HG03442 (cell line): ENCODE measurements at regions not wholly inside any gene's neighbourhood (a gene's known extent, or its start where the extent isn't known, plus 50 kb on each side); places are given as distances from the start of the nearest gene placed in this dataset.
"Not testable (repeated sequence)": the region's sequence is repeated elsewhere in the genome, so short reads cannot be mapped to it uniquely, and the experiment has no call there.

Experiments used
- ATAC-seq: cut with Tn5 transposase; IDR thresholded peaks from one replicate; pipeline ENCODE4 v1.9.1; 2021; ENCODE audit warnings: mild to moderate bottlenecking, moderate library complexity; ENCODE audit not compliant: unreplicated experiment

- ATAC-seq = no peak
Observed at GRCh38 chr19:28359431-28360414, 853.2 kb downstream of the UQCRFS1 start.

GRCh38 chr19:28358633-28359032 is 854.3 kb downstream of the UQCRFS1 start:
- ATAC-seq = no peak

DNA sequence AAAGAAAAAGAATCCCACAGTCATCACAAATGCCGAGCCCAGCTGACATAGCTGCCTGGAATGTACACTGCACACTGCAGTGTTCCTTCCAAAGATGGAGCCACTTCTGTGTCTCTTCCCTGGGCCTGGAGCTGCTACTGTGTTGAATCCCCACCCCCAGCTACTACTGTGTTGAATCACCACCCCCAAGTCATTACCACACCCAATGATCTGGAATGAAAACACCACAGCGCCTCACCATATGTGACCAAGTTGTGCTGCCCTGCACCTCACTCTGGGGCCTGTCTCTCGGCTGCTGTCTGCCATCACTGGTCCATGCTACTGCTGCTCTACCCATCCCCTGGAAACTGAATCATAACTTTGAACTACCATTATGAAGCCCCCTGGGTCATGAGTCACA is 861.2 kb downstream of the UQCRFS1 start:
- ATAC-seq = no peak

GRCh38 chr19:28351321-28351720 is 861.6 kb downstream of the UQCRFS1 start:
- ATAC-seq = not testable (repeated sequence)

DNA sequence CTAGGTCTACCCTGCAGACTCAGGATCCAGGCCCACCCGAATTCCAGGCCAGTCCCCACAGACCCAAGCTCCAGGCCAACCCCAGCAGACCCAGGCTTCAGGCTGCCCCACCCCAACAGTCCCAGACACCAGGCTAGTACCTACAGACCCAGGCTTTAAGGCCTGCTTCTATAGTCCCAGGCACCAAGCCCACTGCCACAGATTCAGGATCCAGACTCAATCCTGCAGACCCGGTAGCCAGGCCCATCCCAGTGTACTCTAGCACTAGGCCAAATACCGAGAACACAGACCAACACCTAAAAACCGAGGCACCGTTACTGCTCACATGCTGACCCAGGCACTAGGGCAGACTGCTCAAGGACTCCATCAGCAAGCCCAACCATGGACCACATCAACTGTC is 862.3 kb downstream of the UQCRFS1 start:
- ATAC-seq = no peak

GRCh38 chr19:28350037-28350436 is 862.9 kb downstream of the UQCRFS1 start:
- ATAC-seq = no peak

GRCh38 chr19:28349604-28350003 is 863.3 kb downstream of the UQCRFS1 start:
- ATAC-seq = no peak

GRCh38 chr19:28345811-28346210 is 867.1 kb downstream of the UQCRFS1 start:
- no peak for ATAC-seq

DNA sequence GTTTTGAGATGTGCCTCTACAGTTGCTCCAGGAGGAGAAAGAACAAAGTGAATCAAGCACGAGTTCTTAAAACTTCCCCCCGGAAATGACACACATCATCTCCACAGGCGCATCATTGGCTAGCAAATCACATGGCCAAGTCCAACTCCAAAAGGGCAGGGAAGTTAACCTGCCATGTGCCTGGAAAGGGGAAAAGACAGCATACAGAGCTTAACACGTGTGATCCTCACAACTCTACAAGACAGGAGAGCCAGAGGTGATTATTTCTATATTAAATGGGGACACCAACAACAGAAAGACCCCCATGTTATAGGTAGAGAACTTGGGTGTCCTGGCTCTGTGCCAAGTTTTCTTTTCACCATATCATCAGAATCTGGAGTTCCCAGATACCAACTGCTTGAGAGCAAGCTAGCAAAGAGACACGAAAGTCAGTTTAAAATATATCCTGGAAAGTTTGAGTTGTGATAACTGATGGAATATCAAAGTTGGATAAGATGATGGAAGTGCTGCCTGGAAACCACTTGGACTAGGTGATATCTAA is 871.1 kb downstream of the UQCRFS1 start:
- no peak for ATAC-seq

- ATAC-seq = no peak
Observed at GRCh38 chr19:28334419-28334818, 878.5 kb downstream of the UQCRFS1 start.

DNA sequence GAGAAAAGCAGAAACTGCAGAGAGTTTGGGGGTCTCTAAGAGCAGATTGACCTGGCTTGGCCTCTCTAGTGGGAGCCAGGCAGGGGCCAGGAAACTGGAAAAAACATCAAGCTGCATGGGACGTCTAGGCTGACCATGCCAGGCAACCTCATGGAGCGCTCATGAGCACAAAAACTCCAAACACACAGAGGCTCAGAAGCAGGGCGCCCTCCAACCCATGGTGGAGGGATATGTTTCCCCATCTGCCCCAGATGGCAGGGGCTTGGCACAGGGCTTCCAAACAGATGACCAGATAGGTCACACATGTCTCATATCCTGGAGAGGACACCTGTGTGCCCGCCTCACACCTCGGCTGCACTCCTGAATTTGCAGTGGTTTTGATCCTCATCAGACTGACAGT is 879.0 kb downstream of the UQCRFS1 start:
- ATAC-seq = no peak

DNA sequence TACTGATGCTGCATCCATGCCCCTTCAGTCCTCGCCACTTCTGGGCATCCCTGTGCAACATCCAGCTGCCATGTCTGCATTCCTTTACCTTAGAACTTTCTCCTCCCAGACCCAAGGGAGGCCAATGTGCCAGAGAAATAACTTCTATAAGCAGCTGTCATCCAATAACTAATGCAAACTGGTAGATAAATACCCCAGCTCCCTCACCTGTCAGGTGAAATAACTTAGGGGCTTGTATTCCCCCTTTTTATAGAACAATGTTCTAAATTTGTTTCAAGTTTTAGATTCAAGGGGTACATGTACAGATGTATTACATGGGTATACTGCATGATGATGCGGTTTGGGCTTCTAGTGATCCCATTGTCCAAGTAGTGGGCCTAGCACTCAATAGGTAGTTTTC is 880.1 kb downstream of the UQCRFS1 start:
- no peak for ATAC-seq

GRCh38 chr19:28332351-28332750 is 880.6 kb downstream of the UQCRFS1 start:
- ATAC-seq = no peak

DNA sequence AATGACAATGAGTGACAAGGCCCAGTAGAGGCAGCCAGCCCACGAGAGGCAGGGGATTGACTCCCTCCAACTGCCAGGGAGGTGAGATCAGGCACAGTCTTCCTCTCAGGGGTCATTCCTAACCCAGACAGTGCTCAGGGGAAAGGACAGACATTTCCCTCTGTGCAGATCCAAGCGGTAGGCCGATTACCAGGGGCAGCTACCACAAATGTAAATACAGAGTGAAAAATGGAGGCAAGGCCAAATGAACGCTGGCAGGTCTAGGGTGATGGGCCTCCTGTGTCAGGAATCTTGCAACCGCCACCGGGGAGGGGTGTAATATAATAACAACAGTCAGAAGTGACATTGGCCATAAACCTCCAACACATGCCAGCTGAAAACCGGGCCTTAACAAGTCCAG is 881.4 kb downstream of the UQCRFS1 start:
- ATAC-seq = no peak

- no peak for ATAC-seq
Observed at GRCh38 chr19:28330831-28331230, 882.1 kb downstream of the UQCRFS1 start.

GRCh38 chr19:28329429-28329828 is 883.5 kb downstream of the UQCRFS1 start:
- ATAC-seq = no peak

- no peak for ATAC-seq
Observed at GRCh38 chr19:28327905-28328304, 885.0 kb downstream of the UQCRFS1 start.

- ATAC-seq = no peak
Observed at GRCh38 chr19:28326746-28327145, 886.2 kb downstream of the UQCRFS1 start.

DNA sequence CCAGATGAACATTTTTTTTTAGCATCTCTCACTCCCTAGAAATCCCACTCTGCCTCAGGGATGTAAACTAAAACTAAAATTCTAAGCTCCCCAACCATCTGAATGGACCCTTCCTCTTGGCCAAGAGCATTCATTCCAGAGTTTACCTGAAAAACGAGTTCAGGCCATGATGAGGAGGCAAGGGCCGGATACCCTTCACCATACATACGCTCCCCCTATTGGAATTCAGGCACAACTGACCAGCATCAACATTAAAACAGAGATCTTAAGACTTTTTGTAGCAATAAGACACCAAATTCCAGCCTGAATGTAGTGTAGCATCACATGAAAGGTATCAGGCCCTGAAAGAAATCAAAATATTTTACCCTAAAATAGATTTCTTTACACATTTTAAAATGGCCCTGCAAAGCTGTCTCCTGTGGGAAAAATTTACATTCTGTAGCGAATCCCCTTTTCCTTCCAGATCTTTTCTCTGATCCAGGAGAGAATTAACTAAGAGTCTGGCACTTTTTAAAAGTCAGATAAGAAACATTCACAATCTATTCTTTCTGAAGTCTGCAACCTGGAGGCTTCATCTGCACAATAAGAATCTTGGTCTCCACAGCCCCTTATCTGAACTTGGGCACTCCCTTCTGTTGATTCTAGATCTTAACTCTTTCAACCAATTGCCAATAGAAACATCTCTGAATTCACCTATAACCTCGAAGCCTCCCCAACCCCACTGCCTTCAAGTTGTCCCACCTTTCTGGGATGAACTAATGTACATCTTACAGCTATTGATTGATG is 888.5 kb downstream of the UQCRFS1 start:
- no peak for ATAC-seq

- no peak for ATAC-seq
Observed at GRCh38 chr19:28322945-28323344, 890.0 kb downstream of the UQCRFS1 start.

DNA sequence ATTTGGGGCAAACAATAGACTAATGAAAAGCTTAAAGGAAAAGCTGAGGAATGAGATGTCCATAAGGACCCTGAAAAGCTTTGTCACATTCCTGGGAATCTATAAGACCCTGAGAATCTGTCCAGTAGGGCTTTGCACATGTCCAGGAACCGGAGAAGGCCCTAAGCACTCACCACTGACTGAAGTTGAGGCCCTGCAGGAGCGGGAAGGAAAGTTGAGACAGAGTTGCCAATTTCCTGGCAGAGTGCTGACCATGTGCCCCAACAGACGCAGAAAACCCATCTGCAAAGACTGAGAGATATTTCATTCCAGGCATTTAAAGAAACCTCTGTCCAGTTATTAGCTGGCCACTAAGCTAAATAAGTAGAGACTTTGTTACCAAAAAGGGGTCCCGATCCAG is 890.5 kb downstream of the UQCRFS1 start:
- ATAC-seq = no peak

DNA sequence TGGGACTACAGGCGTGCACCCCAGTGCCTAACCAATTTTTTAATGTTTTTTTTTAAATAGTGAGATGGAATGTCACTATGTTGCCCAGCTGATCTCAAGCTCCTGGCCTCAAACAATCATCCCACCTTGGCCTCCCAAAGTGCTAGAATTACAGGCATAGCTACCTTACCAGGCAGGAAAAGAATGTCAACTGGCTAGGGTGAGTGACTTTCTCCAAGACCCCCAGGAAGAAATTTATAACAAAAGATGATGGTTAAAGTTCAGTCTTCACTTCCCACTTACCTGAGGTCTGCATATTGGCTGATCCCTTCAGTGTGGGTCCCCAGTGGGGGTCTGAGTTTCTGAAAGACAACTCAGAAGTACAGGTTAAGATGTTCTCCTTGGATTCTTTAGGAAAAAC is 893.0 kb downstream of the UQCRFS1 start:
- no peak for ATAC-seq
